ENCODE measurements at regions not wholly inside any gene's neighbourhood (a gene's known extent, or its start where the extent isn't known, plus 50 kb on each side); places are given as distances from the start of the nearest gene placed in this dataset.

GRCh38 chrX:40971736-40972135, 113.5 kb upstream of the USP9X start:
- no peak overlapping the region for H3K27ac ChIP-seq
- H3K36me3 ChIP-seq (replicated peaks): no peaks in the 10 kb centered on the region
- H3K27me3 ChIP-seq (replicated peaks): no peaks in the 10 kb centered on the region
- no peak overlapping the region for H3K4me3 ChIP-seq (ENCODE audit: low read depth, low read length)
- DNase-seq: no peak
- TF ChIP-seq CTCF (IDR thresholded peaks at IDR 0.05; ENCODE audit: low read depth, low read length, missing control alignments): no peak
- in situ Hi-C loops (cut with HindIII; ENCODE audit: low pct_ligation_motif_present, low sequenced_read_pairs): no loop called here

- H3K27me3 ChIP-seq (replicated peaks): no peaks in the 10 kb centered on the region
- H3K27ac ChIP-seq: no peak overlapping the region
- DNase-seq: no peak
- TF ChIP-seq CTCF (IDR thresholded peaks at IDR 0.05; ENCODE audit: low read depth, low read length, missing control alignments): no peak
- in situ Hi-C loops (cut with HindIII; ENCODE audit: low pct_ligation_motif_present, low sequenced_read_pairs): no loop called here
- H3K4me3 ChIP-seq (ENCODE audit: low read depth, low read length): no peak overlapping the region
- H3K36me3 ChIP-seq (replicated peaks): no peaks in the 10 kb centered on the region
These were observed 111.6 kb upstream of the USP9X start for GRCh38 chrX:40973619-40974018.

- TF ChIP-seq CTCF (IDR thresholded peaks at IDR 0.05; ENCODE audit: low read depth, low read length, missing control alignments): no peak
- in situ Hi-C loops (cut with HindIII; ENCODE audit: low pct_ligation_motif_present, low sequenced_read_pairs): no loop called here
These were observed 109.3 kb upstream of the USP9X start for GRCh38 chrX:40975951-40976350.

GRCh38 chrX:40976981-40977380, 108.3 kb upstream of the USP9X start:
- TF ChIP-seq CTCF (IDR thresholded peaks at IDR 0.05; ENCODE audit: low read depth, low read length, missing control alignments): no peak
- in situ Hi-C loops (cut with HindIII; ENCODE audit: low pct_ligation_motif_present, low sequenced_read_pairs): no loop called here

More at GRCh38 chrX:40975951-40976350, 109.3 kb upstream of the USP9X start:
- no peak for DNase-seq
- Histone ChIP-seq H3K36me3 (replicated peaks) (no peaks in the 10 kb centered on the region), H3K27me3 (replicated peaks) (no peaks in the 10 kb centered on the region), H3K27ac (no peak overlapping the region), H3K4me3 (ENCODE audit: low read depth, low read length) (no peak overlapping the region)

GRCh38 chrX:40984962-40985361, 100.3 kb upstream of the USP9X start:
- Histone ChIP-seq H3K36me3 (replicated peaks) (no peaks in the 10 kb centered on the region), H3K27me3 (replicated peaks) (no peaks in the 10 kb centered on the region), H3K27ac (no peak overlapping the region), H3K4me3 (ENCODE audit: low read depth, low read length) (no peak overlapping the region)
- in situ Hi-C loops (cut with HindIII; ENCODE audit: low pct_ligation_motif_present, low sequenced_read_pairs): no loop called here
- DNase-seq: no peak
- no peak for TF ChIP-seq CTCF (IDR thresholded peaks at IDR 0.05; ENCODE audit: low read depth, low read length, missing control alignments)

More at GRCh38 chrX:40976981-40977380, 108.3 kb upstream of the USP9X start:
- no peak for DNase-seq
- Histone ChIP-seq H3K27ac (no peak overlapping the region), H3K27me3 (replicated peaks) (no peaks in the 10 kb centered on the region), H3K4me3 (ENCODE audit: low read depth, low read length) (no peak overlapping the region), H3K36me3 (replicated peaks) (no peaks in the 10 kb centered on the region)

- in situ Hi-C loops (cut with HindIII; ENCODE audit: low pct_ligation_motif_present, low sequenced_read_pairs): no loop called here
These were observed 97.8 kb upstream of the USP9X start for GRCh38 chrX:40987413-40987812.

More at GRCh38 chrX:40987413-40987812, 97.8 kb upstream of the USP9X start:
- H3K4me3 ChIP-seq (ENCODE audit: low read depth, low read length): no peak overlapping the region
- H3K27ac ChIP-seq: no peak overlapping the region
- no peaks in the 10 kb centered on the region for H3K36me3 ChIP-seq (replicated peaks)
- H3K27me3 ChIP-seq (replicated peaks): no peaks in the 10 kb centered on the region
- no peak for DNase-seq
- TF ChIP-seq CTCF (IDR thresholded peaks at IDR 0.05; ENCODE audit: low read depth, low read length, missing control alignments): no peak
